ENCODE measurements at regions not wholly inside any gene's neighbourhood (a gene's known extent, or its start where the extent isn't known, plus 50 kb on each side); places are given as distances from the start of the nearest gene placed in this dataset.
A peak's percentile ranks its signal among the peaks of the same experiment; 100 is the strongest.

GRCh38 chr3:182005701-182006100 is 294.0 kb downstream of the SOX2 start:
- Histone ChIP-seq H3K14ac (ENCODE audit: low read length in 2 of 2) (no peak overlapping the region), H3K27me3 (ENCODE audit: control insufficient read depth in 1 of 2, insufficient read depth in 1 of 2, low read length in 2 of 2) (no peaks in the 10 kb centered on the region), H3K4me2 (ENCODE audit: low read length, poor library complexity, severe bottlenecking) (no peak overlapping the region), H2AFZ (ENCODE audit: low read depth, low read length) (no peak overlapping the region), H3K4me3 (ENCODE audit: insufficient read depth in 1 of 2, low read depth in 1 of 2, low read length in 2 of 2) (no peak overlapping the region), H2BK12ac (ENCODE audit: low read length in 2 of 2) (no peak overlapping the region), H2BK120ac (ENCODE audit: low read depth, low read length) (no peak overlapping the region), H2AK5ac (ENCODE audit: low read length, severe bottlenecking) (peak overlapping the region; percentile 82), H3K4me1 (ENCODE audit: control insufficient read depth, insufficient read depth, low read depth, low read length) (peaks cover 2% of the 10 kb centered on the region), H3K27ac (ENCODE audit: low read length, poor library complexity, severe bottlenecking) (no peak overlapping the region), H2BK5ac (ENCODE audit: low read depth, low read length, poor library complexity, severe bottlenecking) (no peak overlapping the region), H3K79me1 (replicated peaks; ENCODE audit: low read length, poor library complexity, severe bottlenecking) (no peaks in the 10 kb centered on the region), H3K9me3 (ENCODE audit: control insufficient read depth, low read length) (no peaks in the 10 kb centered on the region), H3K36me3 (ENCODE audit: control insufficient read depth in 1 of 2, insufficient read depth in 2 of 2, low read depth in 1 of 2, low read length in 2 of 2) (no peaks in the 10 kb centered on the region), H3K18ac (ENCODE audit: low read depth in 1 of 2, low read length in 2 of 2) (no peak overlapping the region), H3K4ac (ENCODE audit: low read depth in 1 of 2, low read length in 2 of 2) (no peak overlapping the region), H3K23ac (ENCODE audit: low read length in 2 of 2) (no peak overlapping the region), H3K9ac (ENCODE audit: low read length) (no peak overlapping the region), H4K8ac (ENCODE audit: low read length) (no peak overlapping the region), H4K91ac (ENCODE audit: low read length) (no peak overlapping the region), H2BK15ac (ENCODE audit: low read depth, poor library complexity, severe bottlenecking) (no peak overlapping the region)
- WGBS = 55% methylated on average over 5 of the region's 5 CpGs
- DNase-seq = no peak

- Histone ChIP-seq H3K14ac (ENCODE audit: low read length in 2 of 2) (no peak overlapping the region), H3K4me3 (ENCODE audit: insufficient read depth in 1 of 2, low read depth in 1 of 2, low read length in 2 of 2) (no peak overlapping the region), H3K27me3 (ENCODE audit: control insufficient read depth in 1 of 2, insufficient read depth in 1 of 2, low read length in 2 of 2) (no peaks in the 10 kb centered on the region), H3K9me3 (ENCODE audit: control insufficient read depth, low read length) (no peaks in the 10 kb centered on the region), H2BK5ac (ENCODE audit: low read depth, low read length, poor library complexity, severe bottlenecking) (no peak overlapping the region), H2BK15ac (ENCODE audit: low read depth, poor library complexity, severe bottlenecking) (no peak overlapping the region), H3K9ac (ENCODE audit: low read length) (no peak overlapping the region), H3K4ac (ENCODE audit: low read depth in 1 of 2, low read length in 2 of 2) (no peak overlapping the region), H3K27ac (ENCODE audit: low read length, poor library complexity, severe bottlenecking) (no peak overlapping the region), H3K18ac (ENCODE audit: low read depth in 1 of 2, low read length in 2 of 2) (no peak overlapping the region), H3K36me3 (ENCODE audit: control insufficient read depth in 1 of 2, insufficient read depth in 2 of 2, low read depth in 1 of 2, low read length in 2 of 2) (no peaks in the 10 kb centered on the region), H3K4me1 (ENCODE audit: control insufficient read depth, insufficient read depth, low read depth, low read length) (peaks cover 2% of the 10 kb centered on the region), H2AFZ (ENCODE audit: low read depth, low read length) (no peak overlapping the region), H4K8ac (ENCODE audit: low read length) (no peak overlapping the region), H2BK120ac (ENCODE audit: low read depth, low read length) (no peak overlapping the region), H3K79me1 (replicated peaks; ENCODE audit: low read length, poor library complexity, severe bottlenecking) (no peaks in the 10 kb centered on the region), H2BK12ac (ENCODE audit: low read length in 2 of 2) (no peak overlapping the region), H3K23ac (ENCODE audit: low read length in 2 of 2) (no peak overlapping the region), H4K91ac (ENCODE audit: low read length) (no peak overlapping the region), H2AK5ac (ENCODE audit: low read length, severe bottlenecking) (no peak overlapping the region), H3K4me2 (ENCODE audit: low read length, poor library complexity, severe bottlenecking) (no peak overlapping the region)
- no peak for DNase-seq
- WGBS = 83% methylated on average over 1 of the region's 4 CpGs
Observed at GRCh38 chr3:182006431-182006830, 294.7 kb downstream of the SOX2 start.

- no peak overlapping the region for H2BK15ac ChIP-seq (ENCODE audit: low read depth, poor library complexity, severe bottlenecking)
- H4K91ac ChIP-seq (ENCODE audit: low read length) = no peak overlapping the region
- no peak overlapping the region for H2AFZ ChIP-seq (ENCODE audit: low read depth, low read length)
- H3K27ac ChIP-seq (ENCODE audit: low read length, poor library complexity, severe bottlenecking) = no peak overlapping the region
- no peak for DNase-seq
- H3K14ac ChIP-seq (ENCODE audit: low read length in 2 of 2) = no peak overlapping the region
- H3K79me1 ChIP-seq (replicated peaks; ENCODE audit: low read length, poor library complexity, severe bottlenecking) = no peaks in the 10 kb centered on the region
- H3K23ac ChIP-seq (ENCODE audit: low read length in 2 of 2) = no peak overlapping the region
- no peak overlapping the region for H3K18ac ChIP-seq (ENCODE audit: low read depth in 1 of 2, low read length in 2 of 2)
- H3K4me1 ChIP-seq (ENCODE audit: control insufficient read depth, insufficient read depth, low read depth, low read length) = peaks cover 2% of the 10 kb centered on the region
- no peak overlapping the region for H2BK5ac ChIP-seq (ENCODE audit: low read depth, low read length, poor library complexity, severe bottlenecking)
- H3K9me3 ChIP-seq (ENCODE audit: control insufficient read depth, low read length) = no peaks in the 10 kb centered on the region
- H3K27me3 ChIP-seq (ENCODE audit: control insufficient read depth in 1 of 2, insufficient read depth in 1 of 2, low read length in 2 of 2) = no peaks in the 10 kb centered on the region
- H3K9ac ChIP-seq (ENCODE audit: low read length) = no peak overlapping the region
- no peak overlapping the region for H2AK5ac ChIP-seq (ENCODE audit: low read length, severe bottlenecking)
- H3K4me3 ChIP-seq (ENCODE audit: insufficient read depth in 1 of 2, low read depth in 1 of 2, low read length in 2 of 2) = no peak overlapping the region
- no peak overlapping the region for H3K4ac ChIP-seq (ENCODE audit: low read depth in 1 of 2, low read length in 2 of 2)
- no peaks in the 10 kb centered on the region for H3K36me3 ChIP-seq (ENCODE audit: control insufficient read depth in 1 of 2, insufficient read depth in 2 of 2, low read depth in 1 of 2, low read length in 2 of 2)
- no peak overlapping the region for H4K8ac ChIP-seq (ENCODE audit: low read length)
- H2BK12ac ChIP-seq (ENCODE audit: low read length in 2 of 2) = no peak overlapping the region
- WGBS = 55% methylated on average over 3 of the region's 5 CpGs
- H2BK120ac ChIP-seq (ENCODE audit: low read depth, low read length) = no peak overlapping the region
- H3K4me2 ChIP-seq (ENCODE audit: low read length, poor library complexity, severe bottlenecking) = no peak overlapping the region
Observed at GRCh38 chr3:182007441-182007840, 295.7 kb downstream of the SOX2 start.

GRCh38 chr3:182018361-182018760 is 306.6 kb downstream of the SOX2 start:
- no peak overlapping the region for H2BK5ac ChIP-seq (ENCODE audit: low read depth, low read length, poor library complexity, severe bottlenecking)
- H3K23ac ChIP-seq (ENCODE audit: low read length in 2 of 2) = no peak overlapping the region
- no peak overlapping the region for H4K8ac ChIP-seq (ENCODE audit: low read length)
- H2AFZ ChIP-seq (ENCODE audit: low read depth, low read length) = no peak overlapping the region
- no peaks in the 10 kb centered on the region for H3K9me3 ChIP-seq (ENCODE audit: control insufficient read depth, low read length)
- no peak overlapping the region for H2AK5ac ChIP-seq (ENCODE audit: low read length, severe bottlenecking)
- no peak overlapping the region for H3K14ac ChIP-seq (ENCODE audit: low read length in 2 of 2)
- no peak overlapping the region for H4K91ac ChIP-seq (ENCODE audit: low read length)
- H2BK15ac ChIP-seq (ENCODE audit: low read depth, poor library complexity, severe bottlenecking) = no peak overlapping the region
- no peaks in the 10 kb centered on the region for H3K4me1 ChIP-seq (ENCODE audit: control insufficient read depth, insufficient read depth, low read depth, low read length)
- H2BK120ac ChIP-seq (ENCODE audit: low read depth, low read length) = no peak overlapping the region
- no peak overlapping the region for H3K4ac ChIP-seq (ENCODE audit: low read depth in 1 of 2, low read length in 2 of 2)
- no peaks in the 10 kb centered on the region for H3K79me1 ChIP-seq (replicated peaks; ENCODE audit: low read length, poor library complexity, severe bottlenecking)
- H3K9ac ChIP-seq (ENCODE audit: low read length) = no peak overlapping the region
- no peak overlapping the region for H3K18ac ChIP-seq (ENCODE audit: low read depth in 1 of 2, low read length in 2 of 2)
- no peak for DNase-seq
- no peak overlapping the region for H3K27ac ChIP-seq (ENCODE audit: low read length, poor library complexity, severe bottlenecking)
- H3K4me2 ChIP-seq (ENCODE audit: low read length, poor library complexity, severe bottlenecking) = no peak overlapping the region
- no peaks in the 10 kb centered on the region for H3K27me3 ChIP-seq (ENCODE audit: control insufficient read depth in 1 of 2, insufficient read depth in 1 of 2, low read length in 2 of 2)
- H3K36me3 ChIP-seq (ENCODE audit: control insufficient read depth in 1 of 2, insufficient read depth in 2 of 2, low read depth in 1 of 2, low read length in 2 of 2) = no peaks in the 10 kb centered on the region
- H2BK12ac ChIP-seq (ENCODE audit: low read length in 2 of 2) = no peak overlapping the region
- 56% methylated on average over 2 of the region's 2 CpGs for WGBS
- no peak overlapping the region for H3K4me3 ChIP-seq (ENCODE audit: insufficient read depth in 1 of 2, low read depth in 1 of 2, low read length in 2 of 2)
